ENCODE measurements at regions not wholly inside any gene's neighbourhood (a gene's known extent, or its start where the extent isn't known, plus 50 kb on each side); places are given as distances from the start of the nearest gene placed in this dataset.

DNA sequence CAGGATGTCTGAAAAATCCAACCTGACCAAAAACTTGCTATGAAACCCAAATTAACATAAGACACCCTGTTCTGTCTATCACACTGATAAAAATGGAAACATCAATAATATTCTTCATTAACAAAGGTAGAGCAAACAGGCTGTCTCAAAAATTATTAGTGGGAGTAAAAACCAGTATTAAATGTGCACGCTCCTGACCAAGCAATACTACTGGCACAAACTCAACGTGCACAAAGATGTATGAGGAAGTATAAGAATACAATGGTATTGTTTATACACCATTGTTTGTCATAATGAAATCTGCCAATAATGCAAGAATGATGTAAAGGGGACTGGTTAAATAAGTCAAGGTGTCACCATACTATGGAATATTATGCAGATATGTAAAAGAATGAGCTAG, 288.5 kb downstream of the MN1 start:
- H3K4me1 ChIP-seq (replicated peaks in 1 of 4; ENCODE audit: control insufficient read depth in 3 of 4, insufficient read depth in 4 of 4, low read length in 3 of 4) = no peaks in the 10 kb centered on the region
- H3K4ac ChIP-seq (replicated peaks; ENCODE audit: insufficient read length, low read depth, low read length) = no peak overlapping the region
- no peaks in the 10 kb centered on the region for H3K9me3 ChIP-seq (ENCODE audit: insufficient read depth in 2 of 2, low read depth in 1 of 2, low read length in 1 of 2)
- H2BK20ac ChIP-seq (ENCODE audit: low read length) = no peak overlapping the region
- ChIA-PET CTCF (ENCODE audit: partially characterized antibody) (interaction anchor here (0.6 kb wide), 1 partner anchor 848 kb away, joined by 3 read pairs; no protein-coding TSS in a partner anchor), POLR2A (ENCODE audit: partially characterized antibody) (interaction anchor here (0.6 to 0.7 kb wide), 2 partner anchors 9 to 47 kb away, joined by 3 read pairs; no protein-coding TSS in a partner anchor)
- no peaks in the 10 kb centered on the region for H3K79me2 ChIP-seq (ENCODE audit: control insufficient read depth in 1 of 2, insufficient read depth in 2 of 2, low read length in 2 of 2)
- DNase-seq (ENCODE audit: low read depth in 1 of 2, low spot score in 2 of 2) (no peak), FAIRE-seq (no peak)
- H2BK12ac ChIP-seq (ENCODE audit: low read depth, low read length) = no peak overlapping the region
- H3K4me2 ChIP-seq (ENCODE audit: insufficient read depth in 1 of 2, low read depth in 2 of 2, low read length in 2 of 2) = no peak overlapping the region
- H3K4me3 ChIP-seq (ENCODE audit: extremely low read depth in 1 of 4, insufficient read depth in 2 of 4, low read depth in 3 of 4, low read length in 4 of 4) = no peak overlapping the region
- H2BK15ac ChIP-seq (ENCODE audit: low read length) = no peak overlapping the region
- H4K5ac ChIP-seq (ENCODE audit: insufficient read length, low read depth, low read length) = no peak overlapping the region
- H3K23ac ChIP-seq (ENCODE audit: insufficient read length) = no peak overlapping the region
- H2BK5ac ChIP-seq (ENCODE audit: low read depth, low read length) = no peak overlapping the region
- H2AFZ ChIP-seq (ENCODE audit: low read length) = no peak overlapping the region
- H3K56ac ChIP-seq (replicated peaks; ENCODE audit: insufficient read length, low read depth, low read length) = no peak overlapping the region
- H2AK5ac ChIP-seq (ENCODE audit: low read depth, low read length) = no peak overlapping the region
- H4K91ac ChIP-seq (replicated peaks; ENCODE audit: insufficient read length, low read length) = no peak overlapping the region
- no peaks in the 10 kb centered on the region for H3K79me1 ChIP-seq (ENCODE audit: low read depth, low read length)
- no peaks in the 10 kb centered on the region; the same call in 1 of the 2 replicates for H3K23me2 ChIP-seq (ENCODE audit: low read depth, low read length)
- H3K9ac ChIP-seq (replicated peaks in 1 of 4; ENCODE audit: extremely low read depth in 1 of 4, low read depth in 3 of 4, low read length in 3 of 4) = no peak overlapping the region
- H3K27ac ChIP-seq (ENCODE audit: low read depth, low read length) = no peak overlapping the region
- no peak overlapping the region for H2BK120ac ChIP-seq (replicated peaks; ENCODE audit: low read depth, low read length)
- no peak overlapping the region for H4K8ac ChIP-seq (ENCODE audit: extremely low read depth, insufficient read depth, low read length)
- H3K18ac ChIP-seq (ENCODE audit: extremely low read depth, low read length) = no peak overlapping the region
- H3K14ac ChIP-seq (ENCODE audit: insufficient read length) = no peak overlapping the region
- peaks cover 0 to 5% (median 2%) of the 10 kb centered on the region in 4 experiments; a peak in 2 of 7 replicates for H3K27me3 ChIP-seq (replicated peaks in 1 of 4; ENCODE audit: control insufficient read depth in 3 of 4, extremely low read depth in 1 of 4, insufficient read depth in 3 of 4, low read length in 3 of 4)
- no peaks in the 10 kb centered on the region for H4K20me1 ChIP-seq (replicated peaks in 1 of 2; ENCODE audit: control insufficient read depth in 1 of 2, insufficient read depth in 2 of 2, low read length in 2 of 2)
- WGBS, 2 experiments (ENCODE audit: extremely low coverage in 1 of 2, insufficient coverage in 1 of 2, insufficient read length in 1 of 2, insufficient replicate concordance in 2 of 2, low coverage in 1 of 2, low lambda C conversion rate in 2 of 2, missing lambda C conversion rate in 1 of 2) = 47% methylated on average over 2 of the region's 2 CpGs; no CpG with 5 or more reads in 1 of the 2 experiments
- H3K36me3 ChIP-seq (ENCODE audit: control insufficient read depth in 2 of 4, insufficient read depth in 4 of 4, low read length in 3 of 4) = no peaks in the 10 kb centered on the region
- TF ChIP-seq NRF1 (IDR thresholded peaks at IDR 0.05; ENCODE audit: low read depth, low read length) (no peak), RNF2 (IDR thresholded peaks at IDR 0.05; ENCODE audit: borderline replicate concordance, low read depth, low read length, missing control alignments, poor library complexity, severe bottlenecking) (no peak), CBX5 (IDR thresholded peaks at IDR 0.05; ENCODE audit: low read depth, low read length) (no peak), POLR2AphosphoS5 (IDR thresholded peaks at IDR 0.05; ENCODE audit: low read depth, low read length) (no peak), GTF2F1 (IDR thresholded peaks at IDR 0.05; ENCODE audit: borderline replicate concordance, low read depth, low read length) (no peak), RBBP5 (IDR thresholded peaks at IDR 0.05; ENCODE audit: borderline replicate concordance, low read depth, low read length) (no peak), TCF12 (IDR thresholded peaks at IDR 0.05; ENCODE audit: low read depth, low read length) (no peak), CHD2 (IDR thresholded peaks at IDR 0.05; ENCODE audit: low read length) (no peak), HDAC2 (IDR thresholded peaks at IDR 0.05; ENCODE audit: borderline replicate concordance in 1 of 2, low read depth in 2 of 2, low read length in 2 of 2) (no peak), YY1 (IDR thresholded peaks at IDR 0.05; ENCODE audit: low read depth, low read length) (no peak), NANOG (IDR thresholded peaks at IDR 0.05; ENCODE audit: insufficient read depth, low read depth, low read length, poor library complexity, severe bottlenecking) (no peak), SAP30 (IDR thresholded peaks at IDR 0.05; ENCODE audit: insufficient read depth, insufficient replicate concordance, low read length) (no peak), TEAD4 (IDR thresholded peaks at IDR 0.05; ENCODE audit: low read depth, low read length) (no peak), EP300 (IDR thresholded peaks at IDR 0.05; ENCODE audit: borderline replicate concordance in 1 of 2, low read depth in 2 of 2, low read length in 2 of 2) (no peak)

Measured in H1 (cell line).